ENCODE measurements at regions not wholly inside any gene's neighbourhood (a gene's known extent, or its start where the extent isn't known, plus 50 kb on each side); places are given as distances from the start of the nearest gene placed in this dataset.

GRCh38 chr9:2984491-2984890, 140.6 kb upstream of the PUM3 start:
- H3K27ac ChIP-seq, result no peak overlapping the region
- ChIA-PET CTCF (no interaction called here), POLR2A (ENCODE audit: unreplicated experiment) (no interaction called here)
- no peak for DNase-seq
- no peak overlapping the region for H2AFZ ChIP-seq
- H3K9me3 ChIP-seq (ENCODE audit: insufficient read depth, low read depth), result no peaks in the 10 kb centered on the region
- no peaks in the 10 kb centered on the region for H3K79me2 ChIP-seq (ENCODE audit: low read depth)
- intact Hi-C loops (cut with micrococcal nuclease; ENCODE audit: unreplicated experiment), result no loop called here
- no peaks in the 10 kb centered on the region for H3F3A ChIP-seq (ENCODE audit: insufficient read depth, low read depth)
- peaks cover 3% of the 10 kb centered on the region; the same call in 1 of the 2 replicates for H3K27me3 ChIP-seq (ENCODE audit: insufficient read depth, low read depth)
- no peak for TF ChIP-seq CTCF (conservative IDR thresholded peaks at IDR 0.05)
- TF ChIP-seq EZH2 (IDR thresholded peaks at IDR 0.05; ENCODE audit: low read depth), result no peak
- no TSS peak for BruUV-seq (replicated peaks)
- no peak overlapping the region for H3K4me2 ChIP-seq
- H4K20me1 ChIP-seq (ENCODE audit: insufficient read depth), result no peaks in the 10 kb centered on the region
- H3K9me2 ChIP-seq (ENCODE audit: insufficient read depth), result no peaks in the 10 kb centered on the region
- H3K36me3 ChIP-seq (ENCODE audit: low read depth), result no peaks in the 10 kb centered on the region
- no peaks in the 10 kb centered on the region for H3K4me1 ChIP-seq (replicated peaks; ENCODE audit: insufficient read depth)
- no peak overlapping the region for H3K4me3 ChIP-seq

DNA sequence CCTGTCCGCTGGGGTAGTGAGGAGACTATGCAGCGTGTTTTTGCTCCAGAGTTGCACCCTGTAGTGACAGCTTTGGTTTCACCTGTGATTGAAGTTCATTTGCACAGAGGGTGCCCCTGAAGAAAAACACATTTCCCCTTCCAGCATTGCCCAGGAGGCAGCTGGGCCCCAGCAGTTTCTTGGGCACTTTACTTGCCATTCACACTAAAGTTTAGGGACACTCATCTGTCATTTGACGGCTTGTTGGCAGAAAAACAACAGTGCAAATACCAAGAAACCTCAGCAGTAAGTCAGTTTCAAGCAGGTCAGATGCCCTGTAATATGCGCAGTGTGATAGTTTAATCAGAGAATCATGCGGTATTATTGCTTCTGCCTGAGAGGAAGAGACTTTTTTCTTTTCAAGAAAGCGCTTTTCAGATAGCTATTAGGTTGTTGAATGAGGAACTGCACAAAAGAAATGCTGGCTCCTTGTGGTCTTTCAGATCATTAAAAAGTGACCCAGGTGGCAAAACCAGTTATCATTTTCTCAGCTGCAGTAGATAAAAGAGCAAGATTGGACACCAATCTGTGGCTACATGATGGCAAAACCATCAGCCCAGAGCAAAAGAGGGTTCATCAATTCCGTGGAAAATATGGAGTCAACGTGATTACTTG, 136.2 kb upstream of the PUM3 start:
- no peaks in the 10 kb centered on the region for H3K9me3 ChIP-seq (ENCODE audit: insufficient read depth, low read depth)
- TF ChIP-seq CTCF (conservative IDR thresholded peaks at IDR 0.05), result no peak
- no peak for TF ChIP-seq EZH2 (IDR thresholded peaks at IDR 0.05; ENCODE audit: low read depth)
- H3K27me3 ChIP-seq (ENCODE audit: insufficient read depth, low read depth), result no peaks in the 10 kb centered on the region
- H3K79me2 ChIP-seq (ENCODE audit: low read depth), result no peaks in the 10 kb centered on the region
- ChIA-PET CTCF (no interaction called here), POLR2A (ENCODE audit: unreplicated experiment) (no interaction called here)
- H3K36me3 ChIP-seq (ENCODE audit: low read depth), result no peaks in the 10 kb centered on the region
- H4K20me1 ChIP-seq (ENCODE audit: insufficient read depth), result no peaks in the 10 kb centered on the region
- H2AFZ ChIP-seq, result no peak overlapping the region
- no peaks in the 10 kb centered on the region for H3K4me1 ChIP-seq (replicated peaks; ENCODE audit: insufficient read depth)
- DNase-seq, result no peak
- intact Hi-C loops (cut with micrococcal nuclease; ENCODE audit: unreplicated experiment), result no loop called here
- H3K9me2 ChIP-seq (ENCODE audit: insufficient read depth), result no peaks in the 10 kb centered on the region
- no peak overlapping the region for H3K4me2 ChIP-seq
- H3K4me3 ChIP-seq, result no peak overlapping the region
- no TSS peak for BruUV-seq (replicated peaks)
- no peaks in the 10 kb centered on the region for H3F3A ChIP-seq (ENCODE audit: insufficient read depth, low read depth)
- no peak overlapping the region for H3K27ac ChIP-seq

DNA sequence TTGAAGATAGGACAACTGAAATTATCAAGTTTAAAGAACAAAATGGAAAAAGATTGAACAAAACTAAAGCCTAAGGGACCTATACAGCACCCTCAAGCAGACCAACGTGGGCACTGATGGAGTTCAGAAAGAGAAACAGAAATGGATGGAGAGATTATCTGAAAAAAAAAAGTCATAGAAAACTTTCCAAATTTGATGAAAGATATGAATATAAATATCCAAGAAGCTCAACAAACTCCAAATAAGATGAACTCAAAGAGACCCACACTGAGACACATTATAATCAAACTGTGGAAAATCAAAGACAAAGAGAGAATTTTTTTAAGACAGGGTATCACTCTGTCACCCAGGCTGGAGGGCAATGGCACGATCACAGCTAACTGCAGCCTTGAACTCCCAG, 128.6 kb upstream of the PUM3 start:
- DNase-seq, result no peak
- H3K36me3 ChIP-seq (ENCODE audit: low read depth), result no peaks in the 10 kb centered on the region
- H3K4me2 ChIP-seq, result no peak overlapping the region
- no peaks in the 10 kb centered on the region for H4K20me1 ChIP-seq (ENCODE audit: insufficient read depth)
- POLR2A ChIA-PET (ENCODE audit: unreplicated experiment), result no interaction called here
- H3K9me2 ChIP-seq (ENCODE audit: insufficient read depth), result no peaks in the 10 kb centered on the region
- no peak overlapping the region for H2AFZ ChIP-seq
- CTCF ChIA-PET, result no interaction called here
- no peaks in the 10 kb centered on the region for H3K79me2 ChIP-seq (ENCODE audit: low read depth)
- BruUV-seq (replicated peaks), result no TSS peak
- H3K27me3 ChIP-seq (ENCODE audit: insufficient read depth, low read depth), result no peaks in the 10 kb centered on the region
- no peaks in the 10 kb centered on the region for H3K4me1 ChIP-seq (replicated peaks; ENCODE audit: insufficient read depth)
- no peaks in the 10 kb centered on the region for H3K9me3 ChIP-seq (ENCODE audit: insufficient read depth, low read depth)
- intact Hi-C loops (cut with micrococcal nuclease; ENCODE audit: unreplicated experiment), result loop anchor here (5.0 kb wide), 1 partner anchor 595 kb away; no protein-coding TSS in a partner anchor
- H3K4me3 ChIP-seq, result no peak overlapping the region
- H3K27ac ChIP-seq, result no peak overlapping the region
- TF ChIP-seq CTCF (conservative IDR thresholded peaks at IDR 0.05) (no peak), EZH2 (IDR thresholded peaks at IDR 0.05; ENCODE audit: low read depth) (no peak)
- H3F3A ChIP-seq (ENCODE audit: insufficient read depth, low read depth), result no peaks in the 10 kb centered on the region

Data from PC-9 (cell line).